ENCODE measurements at regions not wholly inside any gene's neighbourhood (a gene's known extent, or its start where the extent isn't known, plus 50 kb on each side); places are given as distances from the start of the nearest gene placed in this dataset.

GRCh38 chr3:84555629-84556028 is 403.2 kb upstream of the CADM2 start:
- no peak for ATAC-seq
- no peak for TF ChIP-seq POU6F1 (CRISPR knock-in tag; IDR thresholded peaks at IDR 0.05; ENCODE audit: borderline replicate concordance, low read depth)
- TF ChIP-seq PPARA (CRISPR knock-in tag; IDR thresholded peaks at IDR 0.05; ENCODE audit: borderline replicate concordance) = no peak
- TF ChIP-seq CREB5 (CRISPR knock-in tag; IDR thresholded peaks at IDR 0.05; ENCODE audit: low read depth) = no peak
- no peak for TF ChIP-seq RARB (CRISPR knock-in tag; IDR thresholded peaks at IDR 0.05)
- TF ChIP-seq ZFP3 (CRISPR knock-in tag; IDR thresholded peaks at IDR 0.05) = no peak
- no peak for TF ChIP-seq TCF4 (CRISPR knock-in tag; IDR thresholded peaks at IDR 0.05; ENCODE audit: borderline replicate concordance)
- TF ChIP-seq ISL1 (CRISPR knock-in tag; IDR thresholded peaks at IDR 0.05) = no peak
- no peak for TF ChIP-seq ZNF8 (CRISPR knock-in tag; IDR thresholded peaks at IDR 0.05)

GRCh38 chr3:84566256-84566655 is 392.5 kb upstream of the CADM2 start:
- TF ChIP-seq ZNF8 (CRISPR knock-in tag; IDR thresholded peaks at IDR 0.05) (no peak), BACH2 (CRISPR knock-in tag; IDR thresholded peaks at IDR 0.05; ENCODE audit: borderline replicate concordance) (no peak), ISL1 (CRISPR knock-in tag; IDR thresholded peaks at IDR 0.05) (no peak), GLIS3 (CRISPR knock-in tag; IDR thresholded peaks at IDR 0.05) (no peak), CREB5 (CRISPR knock-in tag; IDR thresholded peaks at IDR 0.05; ENCODE audit: low read depth) (no peak), ZFP3 (CRISPR knock-in tag; IDR thresholded peaks at IDR 0.05) (no peak), ZC3H10 (CRISPR knock-in tag; IDR thresholded peaks at IDR 0.05) (no peak), POU6F1 (CRISPR knock-in tag; IDR thresholded peaks at IDR 0.05; ENCODE audit: borderline replicate concordance, low read depth) (no peak), ZFP30 (CRISPR knock-in tag; IDR thresholded peaks at IDR 0.05) (no peak), ESRRG (CRISPR knock-in tag; IDR thresholded peaks at IDR 0.05) (no peak), PATZ1 (CRISPR knock-in tag; IDR thresholded peaks at IDR 0.05; ENCODE audit: borderline replicate concordance) (no peak), ZNF70 (CRISPR knock-in tag; IDR thresholded peaks at IDR 0.05) (no peak), PPARA (CRISPR knock-in tag; IDR thresholded peaks at IDR 0.05; ENCODE audit: borderline replicate concordance) (no peak)
- ATAC-seq = no peak

GRCh38 chr3:84567796-84568195 is 391.0 kb upstream of the CADM2 start:
- TF ChIP-seq CSRNP3 (CRISPR knock-in tag; IDR thresholded peaks at IDR 0.05) = no peak
- no peak for TF ChIP-seq ZNF565 (CRISPR knock-in tag; conservative IDR thresholded peaks at IDR 0.05; ENCODE audit: low read depth)
- TF ChIP-seq ESRRG (CRISPR knock-in tag; IDR thresholded peaks at IDR 0.05) = no peak
- no peak for TF ChIP-seq TSHZ2 (CRISPR knock-in tag; IDR thresholded peaks at IDR 0.05)
- TF ChIP-seq ZNF8 (CRISPR knock-in tag; IDR thresholded peaks at IDR 0.05) = no peak
- no peak for TF ChIP-seq ZFP3 (CRISPR knock-in tag; IDR thresholded peaks at IDR 0.05)
- no peak for TF ChIP-seq CREB5 (CRISPR knock-in tag; IDR thresholded peaks at IDR 0.05; ENCODE audit: low read depth)
- no peak for TF ChIP-seq ZC3H10 (CRISPR knock-in tag; IDR thresholded peaks at IDR 0.05)
- no peak for TF ChIP-seq CSDC2 (CRISPR knock-in tag; IDR thresholded peaks at IDR 0.05)
- TF ChIP-seq ISL1 (CRISPR knock-in tag; IDR thresholded peaks at IDR 0.05) = no peak
- ATAC-seq = no peak
